ENCODE measurements at regions not wholly inside any gene's neighbourhood (a gene's known extent, or its start where the extent isn't known, plus 50 kb on each side); places are given as distances from the start of the nearest gene placed in this dataset.

GRCh38 chr5:164950927-164951326 lies 1445.5 kb downstream of the MAT2B start:
- Histone ChIP-seq H3K4me2 (ENCODE audit: low read depth, low read length, poor library complexity, severe bottlenecking) (no peak overlapping the region), H2AFZ (ENCODE audit: low read depth, low read length, severe bottlenecking) (no peak overlapping the region), H3K9me3 (ENCODE audit: insufficient read depth, low read length) (no peaks in the 10 kb centered on the region), H3K9ac (ENCODE audit: low read length) (no peak overlapping the region), H3K36me3 (ENCODE audit: low read length) (no peaks in the 10 kb centered on the region), H3F3A (ENCODE audit: insufficient read depth) (no peaks in the 10 kb centered on the region), H3K27me3 (ENCODE audit: low read length) (no peaks in the 10 kb centered on the region), H3K79me2 (ENCODE audit: insufficient read depth, low read length) (no peaks in the 10 kb centered on the region), H4K20me1 (ENCODE audit: low read depth, low read length) (no peaks in the 10 kb centered on the region), H3K9me2 (replicated peaks; ENCODE audit: insufficient read depth, low read length) (no peaks in the 10 kb centered on the region), H3K27ac (ENCODE audit: low read depth, low read length) (no peak overlapping the region), H3K4me3 (ENCODE audit: insufficient read depth, low read length, poor library complexity, severe bottlenecking) (no peak overlapping the region)
- TF ChIP-seq CTCF (IDR thresholded peaks at IDR 0.05; ENCODE audit: insufficient read depth, low read length, poor library complexity, severe bottlenecking) (no peak), EZH2phosphoT487 (conservative IDR thresholded peaks at IDR 0.05; ENCODE audit: low read length) (no peak)

GRCh38 chr5:164951570-164951969 lies 1446.2 kb downstream of the MAT2B start:
- no peaks in the 10 kb centered on the region for H3K36me3 ChIP-seq (ENCODE audit: low read length)
- H3F3A ChIP-seq (ENCODE audit: insufficient read depth) = no peaks in the 10 kb centered on the region
- no peak overlapping the region for H2AFZ ChIP-seq (ENCODE audit: low read depth, low read length, severe bottlenecking)
- no peak for TF ChIP-seq CTCF (IDR thresholded peaks at IDR 0.05; ENCODE audit: insufficient read depth, low read length, poor library complexity, severe bottlenecking)
- no peak for TF ChIP-seq EZH2phosphoT487 (conservative IDR thresholded peaks at IDR 0.05; ENCODE audit: low read length)
- no peak overlapping the region for H3K4me3 ChIP-seq (ENCODE audit: insufficient read depth, low read length, poor library complexity, severe bottlenecking)
- H3K9me2 ChIP-seq (replicated peaks; ENCODE audit: insufficient read depth, low read length) = no peaks in the 10 kb centered on the region
- H3K79me2 ChIP-seq (ENCODE audit: insufficient read depth, low read length) = no peaks in the 10 kb centered on the region
- no peak overlapping the region for H3K27ac ChIP-seq (ENCODE audit: low read depth, low read length)
- H3K9me3 ChIP-seq (ENCODE audit: insufficient read depth, low read length) = no peaks in the 10 kb centered on the region
- no peak overlapping the region for H3K4me2 ChIP-seq (ENCODE audit: low read depth, low read length, poor library complexity, severe bottlenecking)
- H4K20me1 ChIP-seq (ENCODE audit: low read depth, low read length) = no peaks in the 10 kb centered on the region
- H3K9ac ChIP-seq (ENCODE audit: low read length) = no peak overlapping the region
- H3K27me3 ChIP-seq (ENCODE audit: low read length) = no peaks in the 10 kb centered on the region

GRCh38 chr5:164958688-164959087 lies 1453.3 kb downstream of the MAT2B start:
- peak; percentile 15 for TF ChIP-seq CTCF (IDR thresholded peaks at IDR 0.05; ENCODE audit: insufficient read depth, low read length, poor library complexity, severe bottlenecking)
- TF ChIP-seq EZH2phosphoT487 (conservative IDR thresholded peaks at IDR 0.05; ENCODE audit: low read length) = no peak
- no peaks in the 10 kb centered on the region for H3K9me3 ChIP-seq (ENCODE audit: insufficient read depth, low read length)
- no peaks in the 10 kb centered on the region for H3F3A ChIP-seq (ENCODE audit: insufficient read depth)

More at GRCh38 chr5:164958688-164959087, 1453.3 kb downstream of the MAT2B start:
- H3K4me3 ChIP-seq (ENCODE audit: insufficient read depth, low read length, poor library complexity, severe bottlenecking) = no peak overlapping the region
- no peaks in the 10 kb centered on the region for H3K36me3 ChIP-seq (ENCODE audit: low read length)
- H3K4me2 ChIP-seq (ENCODE audit: low read depth, low read length, poor library complexity, severe bottlenecking) = no peak overlapping the region
- H3K27ac ChIP-seq (ENCODE audit: low read depth, low read length) = no peak overlapping the region
- no peaks in the 10 kb centered on the region for H3K9me2 ChIP-seq (replicated peaks; ENCODE audit: insufficient read depth, low read length)
- H3K79me2 ChIP-seq (ENCODE audit: insufficient read depth, low read length) = no peaks in the 10 kb centered on the region
- no peaks in the 10 kb centered on the region for H4K20me1 ChIP-seq (ENCODE audit: low read depth, low read length)
- no peak overlapping the region for H2AFZ ChIP-seq (ENCODE audit: low read depth, low read length, severe bottlenecking)
- no peak overlapping the region for H3K9ac ChIP-seq (ENCODE audit: low read length)
- H3K27me3 ChIP-seq (ENCODE audit: low read length) = no peaks in the 10 kb centered on the region

Measured in SU-DHL-6 (cell line).